CD14-positive monocyte (primary cell): ENCODE measurements at regions not wholly inside any gene's neighbourhood (a gene's known extent, or its start where the extent isn't known, plus 50 kb on each side); places are given as distances from the start of the nearest gene placed in this dataset.

ENCODE experiments used
- DNase-seq, 3 donors: peaks; one replicate each; pipeline ENCODE4 v3.0.0-alpha.2; 2011 to 2022
- H2AFZ ChIP-seq: 2 replicates; pipeline ENCODE4 v1.6.0; 2012; ENCODE audit warnings: mild to moderate bottlenecking, low read depth, low read length, inconsistent platforms; ENCODE audit not compliant: insufficient read depth, poor library complexity, severe bottlenecking
- H3K27ac ChIP-seq, 2 donors: 1 replicate in 1 of 2; 2 replicates in 1 of 2; pipeline ENCODE4 v1.5.1; 2012 to 2013; ENCODE audit warnings: low read length in 2 of 2, control low read depth in 1 of 2, inconsistent platforms in 1 of 2, low read depth in 1 of 2, mild to moderate bottlenecking in 1 of 2
- H3K27me3 ChIP-seq, 2 donors: one replicate each; pipeline versions ENCODE4 v1.6.0 to v1.6.1; 2011 to 2013; ENCODE audit warnings: low read length in 2 of 2; ENCODE audit not compliant: control insufficient read depth in 2 of 2, insufficient read depth in 2 of 2
- H3K36me3 ChIP-seq, 2 donors: replicated peaks in 1 of 2; 1 replicate in 1 of 2; 2 replicates in 1 of 2; pipeline versions ENCODE4 v1.5.1 to v1.6.1; 2012 to 2013; ENCODE audit warnings: low read length in 2 of 2, control low read depth in 1 of 2, inconsistent platforms in 1 of 2, mild to moderate bottlenecking in 1 of 2; ENCODE audit not compliant: insufficient read depth in 2 of 2, control insufficient read depth in 1 of 2
- H3K4me1 ChIP-seq, 2 donors: 1 replicate in 1 of 2; 2 replicates in 1 of 2; pipeline versions ENCODE4 v1.5.1 to v1.6.1; 2012 to 2013; ENCODE audit warnings: low read length in 2 of 2, control low read depth in 1 of 2, inconsistent platforms in 1 of 2, mild to moderate bottlenecking in 1 of 2, moderate library complexity in 1 of 2; ENCODE audit not compliant: insufficient read depth in 2 of 2, control insufficient read depth in 1 of 2
- H3K4me2 ChIP-seq: replicated peaks from 2 replicates; pipeline ENCODE3; 2012; ENCODE audit warnings: low read length, moderate library complexity, mild to moderate bottlenecking; ENCODE audit not compliant: poor library complexity, severe bottlenecking; ENCODE audit errors: extremely low read depth
- H3K4me3 ChIP-seq, 3 experiments: fragments of 200-600 bp in 1 of 3; sonication (generic) in 1 of 3; replicated peaks in 1 of 3; 1 replicate in 2 of 3; 2 replicates in 1 of 3; pipeline ENCODE4 v1.5.1; 2011 to 2013; ENCODE audit warnings: low read length in 3 of 3, mild to moderate bottlenecking in 3 of 3, control low read depth in 2 of 3, low read depth in 2 of 3, inconsistent platforms in 1 of 3, moderate library complexity in 1 of 3
- H3K79me2 ChIP-seq: 2 replicates; pipeline ENCODE4 v1.6.0; 2012; ENCODE audit warnings: mild to moderate bottlenecking, control low read depth, inconsistent platforms, low read length, moderate library complexity; ENCODE audit not compliant: insufficient read depth
- H3K9ac ChIP-seq: 2 replicates; pipeline ENCODE4 v1.6.0; 2017; ENCODE audit warnings: low read length, mild to moderate bottlenecking; ENCODE audit not compliant: insufficient read depth, poor library complexity, severe bottlenecking
- H3K9me3 ChIP-seq, 2 donors: replicated peaks in 1 of 2; 1 replicate in 1 of 2; 2 replicates in 1 of 2; pipeline versions ENCODE4 v1.5.1 to v1.6.1; 2012 to 2013; ENCODE audit warnings: low read length in 2 of 2, control low read depth in 1 of 2; ENCODE audit not compliant: control insufficient read depth in 1 of 2, insufficient read depth in 1 of 2
- H4K20me1 ChIP-seq: 2 replicates; pipeline ENCODE4 v1.6.0; 2012; ENCODE audit warnings: mild to moderate bottlenecking, low read length, control low read depth, moderate library complexity; ENCODE audit not compliant: insufficient read depth
- H3K27ac Mint-ChIP-seq, 7 donors: one replicate each; pipeline ENCODE4 v1.8.0; 2020; ENCODE audit warnings: mild to moderate bottlenecking in 7 of 7, mixed read lengths in 7 of 7, moderate library complexity in 6 of 7, inconsistent platforms in 2 of 7
- H3K27me3 Mint-ChIP-seq, 3 donors: one replicate each; pipeline ENCODE4 v1.8.0; 2021 to 2022; ENCODE audit warnings: low read depth in 3 of 3, mild to moderate bottlenecking in 3 of 3, mixed read lengths in 3 of 3, moderate library complexity in 3 of 3, inconsistent platforms in 1 of 3
- H3K36me3 Mint-ChIP-seq, 2 donors: one replicate each; pipeline ENCODE4 v1.8.0; 2020; ENCODE audit warnings: mixed read lengths in 2 of 2, inconsistent platforms in 1 of 2, mild to moderate bottlenecking in 1 of 2
- H3K4me1 Mint-ChIP-seq: one replicate; pipeline ENCODE4 v1.8.0; 2020; ENCODE audit warnings: mild to moderate bottlenecking, mixed read lengths
- H3K4me3 Mint-ChIP-seq, 2 donors: one replicate each; pipeline ENCODE4 v1.8.0; 2020; ENCODE audit warnings: mild to moderate bottlenecking in 2 of 2, mixed read lengths in 2 of 2, moderate library complexity in 1 of 2
- H3K9me3 Mint-ChIP-seq, 7 donors: one replicate each; pipeline ENCODE4 v1.8.0; 2020 to 2022; ENCODE audit warnings: mixed read lengths in 7 of 7, mild to moderate bottlenecking in 6 of 7, moderate library complexity in 6 of 7, inconsistent platforms in 2 of 7
- whole genome bisulfite sequencing: methylation state at CpG from one replicate; pipeline ENCODE4 v1.1.5; 2013; ENCODE audit warnings: missing lambda C conversion rate; ENCODE audit not compliant: insufficient coverage; 5-methylcytosine and 5-hydroxymethylcytosine counted together
- intact Hi-C, 2 donors: fragments of 100-400 bp; cut with micrococcal nuclease; formaldehyde crosslinking; loops; one replicate each; pipeline versions ENCODE4 v1.15.0 to v1.15.1; 2023
- TF ChIP-seq, protein P1 (sequence below): fragments of 200-600 bp; IDR thresholded peaks from one replicate; pipeline ENCODE4 v1.8.0; 2022; ENCODE audit warnings: antibody characterized with exemption, mild to moderate bottlenecking

DNA sequence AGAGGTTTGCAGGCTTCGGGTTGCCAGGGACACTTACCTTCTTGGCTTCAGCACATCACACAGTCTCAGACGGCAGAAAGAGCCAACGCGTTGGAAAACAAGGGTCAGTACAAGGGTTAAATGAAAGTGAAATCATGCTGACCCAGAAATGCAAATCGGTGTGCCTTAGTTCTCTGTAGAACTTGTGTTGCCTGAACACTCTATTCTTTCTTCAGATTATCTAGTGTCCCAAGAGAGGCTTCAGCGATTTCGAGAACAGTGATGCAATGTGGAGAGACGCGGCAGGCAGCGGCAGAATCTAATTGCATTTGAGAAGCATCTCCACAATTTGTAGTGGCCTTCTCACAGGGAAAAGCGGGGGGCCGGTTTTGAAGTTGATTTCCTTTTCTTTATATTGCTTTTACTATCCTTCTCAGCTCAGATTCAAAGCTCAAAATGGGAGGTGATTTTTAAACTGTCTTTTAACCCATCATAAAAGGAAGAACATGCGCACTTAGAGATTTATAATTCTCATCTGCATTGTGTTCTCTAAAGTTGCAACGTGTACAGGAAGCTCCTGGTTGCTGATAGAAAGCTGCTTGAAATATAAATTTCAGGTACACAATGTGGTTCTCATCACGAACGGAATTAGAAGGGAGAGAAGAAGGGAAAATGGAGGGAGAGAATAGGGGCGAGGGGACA lies 67.8 kb upstream of the EGLN3 start:
- Mint-ChIP-seq H3K27me3 (no peaks in the 10 kb centered on the region), H3K4me1 (peaks cover 35% of the 10 kb centered on the region), H3K27ac (peak overlapping the region in 3 of 7 donors; percentile 5 to 26 (median 8)), H3K9me3 (peaks cover 0 to 3% (median 0%) of the 10 kb centered on the region in 7 donors), H3K4me3 (peak overlapping the region; percentile 70 to 77), H3K36me3 (no peaks in the 10 kb centered on the region)
- DNase-seq, result peak in 1 of 3 donors; percentile 2
- Histone ChIP-seq H3K27me3 (no peaks in the 10 kb centered on the region), H3K4me1 (peaks cover 10 to 14% of the 10 kb centered on the region in 2 donors), H3K9me3 (no peaks in the 10 kb centered on the region), H3K79me2 (no peaks in the 10 kb centered on the region), H2AFZ (peak overlapping the region; percentile 31), H3K4me3 (peak overlapping the region in 2 of 3 experiments; percentile 32 to 38), H4K20me1 (no peaks in the 10 kb centered on the region), H3K27ac (no peak overlapping the region), H3K4me2 (peak overlapping the region; percentile 35), H3K36me3 (no peaks in the 10 kb centered on the region), H3K9ac (no peak overlapping the region)
- intact Hi-C loops, result loop anchor here in 1 of 2 donors (10.0 kb wide), 1 partner anchor 1944 kb away; the partner anchor contains the start of gene ARHGAP5
- WGBS, result 52% methylated on average over 14 of the region's 17 CpGs
- TF ChIP-seq, protein P1, sequence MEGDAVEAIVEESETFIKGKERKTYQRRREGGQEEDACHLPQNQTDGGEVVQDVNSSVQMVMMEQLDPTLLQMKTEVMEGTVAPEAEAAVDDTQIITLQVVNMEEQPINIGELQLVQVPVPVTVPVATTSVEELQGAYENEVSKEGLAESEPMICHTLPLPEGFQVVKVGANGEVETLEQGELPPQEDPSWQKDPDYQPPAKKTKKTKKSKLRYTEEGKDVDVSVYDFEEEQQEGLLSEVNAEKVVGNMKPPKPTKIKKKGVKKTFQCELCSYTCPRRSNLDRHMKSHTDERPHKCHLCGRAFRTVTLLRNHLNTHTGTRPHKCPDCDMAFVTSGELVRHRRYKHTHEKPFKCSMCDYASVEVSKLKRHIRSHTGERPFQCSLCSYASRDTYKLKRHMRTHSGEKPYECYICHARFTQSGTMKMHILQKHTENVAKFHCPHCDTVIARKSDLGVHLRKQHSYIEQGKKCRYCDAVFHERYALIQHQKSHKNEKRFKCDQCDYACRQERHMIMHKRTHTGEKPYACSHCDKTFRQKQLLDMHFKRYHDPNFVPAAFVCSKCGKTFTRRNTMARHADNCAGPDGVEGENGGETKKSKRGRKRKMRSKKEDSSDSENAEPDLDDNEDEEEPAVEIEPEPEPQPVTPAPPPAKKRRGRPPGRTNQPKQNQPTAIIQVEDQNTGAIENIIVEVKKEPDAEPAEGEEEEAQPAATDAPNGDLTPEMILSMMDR, result no peak

DNA sequence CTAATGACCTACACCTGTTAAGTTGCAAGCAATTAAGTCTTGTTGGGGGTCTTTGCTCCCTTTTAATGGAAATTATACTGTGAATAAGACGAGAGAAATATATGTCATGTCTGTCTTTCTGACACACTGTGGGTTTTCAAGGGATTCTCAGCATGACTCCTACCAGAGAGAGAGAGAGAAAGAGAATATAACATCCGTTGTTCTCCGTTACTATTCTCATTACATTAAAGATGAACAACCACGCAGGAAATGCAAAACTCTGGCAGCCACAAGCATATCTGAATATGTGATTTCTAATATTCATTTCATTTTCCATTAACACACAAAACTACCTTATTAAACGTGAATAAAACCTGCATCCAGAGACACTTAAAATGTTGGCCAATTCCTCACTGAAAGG lies 67.3 kb upstream of the EGLN3 start:
- Mint-ChIP-seq H3K9me3 (peaks cover 0 to 3% (median 0%) of the 10 kb centered on the region in 7 donors), H3K36me3 (no peaks in the 10 kb centered on the region), H3K4me3 (peak overlapping the region; percentile 70 to 77), H3K4me1 (peaks cover 40% of the 10 kb centered on the region), H3K27me3 (no peaks in the 10 kb centered on the region), H3K27ac (peak overlapping the region in 1 of 7 donors; percentile 16)
- Histone ChIP-seq H3K4me1 (peaks cover 15 to 20% of the 10 kb centered on the region in 2 donors), H3K27me3 (no peaks in the 10 kb centered on the region), H2AFZ (peak overlapping the region; percentile 31), H3K9me3 (no peaks in the 10 kb centered on the region), H3K36me3 (no peaks in the 10 kb centered on the region), H4K20me1 (no peaks in the 10 kb centered on the region), H3K9ac (no peak overlapping the region), H3K79me2 (no peaks in the 10 kb centered on the region), H3K27ac (no peak overlapping the region), H3K4me2 (peak overlapping the region; percentile 35), H3K4me3 (peak overlapping the region in 2 of 3 experiments; percentile 32 to 38)
- TF ChIP-seq, protein P1, result no peak
- no CpG with 5 or more reads among the region's 5 CpGs for WGBS
- intact Hi-C loops, result loop anchor here in 1 of 2 donors (10.0 kb wide), 1 partner anchor 1943 kb away; the partner anchor contains the start of gene ARHGAP5
- DNase-seq, result no peak
